NB4 (cell line): ENCODE measurements at regions not wholly inside any gene's neighbourhood (a gene's known extent, or its start where the extent isn't known, plus 50 kb on each side); places are given as distances from the start of the nearest gene placed in this dataset.
"Not testable (repeated sequence)": the region's sequence is repeated elsewhere in the genome, so short reads cannot be mapped to it uniquely, and the experiment has no call there.

Experiments
- DNase-seq: peaks from one replicate; pipeline ENCODE4 v3.0.0; 2010; ENCODE audit warnings: low read depth
- H3K4me3 ChIP-seq: one replicate; pipeline ENCODE4 v1.5.1; 2011; ENCODE audit warnings: mild to moderate bottlenecking, low read depth, low read length, moderate library complexity
- CTCF ChIP-seq: IDR thresholded peaks from one replicate; pipeline ENCODE4 v1.5.1; 2012; ENCODE audit warnings: low read depth, low read length
- MAX ChIP-seq: IDR thresholded peaks from 2 replicates; pipeline ENCODE4 v1.6.1; 2011; ENCODE audit warnings: low read depth, low read length
- MYC ChIP-seq: IDR thresholded peaks from 2 replicates; pipeline ENCODE4 v1.6.1; 2011; ENCODE audit warnings: low read depth, low read length
- POLR2A ChIP-seq: IDR thresholded peaks from 2 replicates; pipeline ENCODE4 v1.6.1; 2011; ENCODE audit warnings: mild to moderate bottlenecking; ENCODE audit not compliant: insufficient read length; ENCODE audit errors: extremely low read depth

GRCh38 chr9:7739595-7739994 lies 60.0 kb downstream of the DMAC1 start:
- H3K4me3 ChIP-seq = no peak overlapping the region
- TF ChIP-seq POLR2A = no peak
- TF ChIP-seq CTCF = no peak
- no peak for TF ChIP-seq MYC
- TF ChIP-seq MAX = no peak
- DNase-seq = no peak

DNA sequence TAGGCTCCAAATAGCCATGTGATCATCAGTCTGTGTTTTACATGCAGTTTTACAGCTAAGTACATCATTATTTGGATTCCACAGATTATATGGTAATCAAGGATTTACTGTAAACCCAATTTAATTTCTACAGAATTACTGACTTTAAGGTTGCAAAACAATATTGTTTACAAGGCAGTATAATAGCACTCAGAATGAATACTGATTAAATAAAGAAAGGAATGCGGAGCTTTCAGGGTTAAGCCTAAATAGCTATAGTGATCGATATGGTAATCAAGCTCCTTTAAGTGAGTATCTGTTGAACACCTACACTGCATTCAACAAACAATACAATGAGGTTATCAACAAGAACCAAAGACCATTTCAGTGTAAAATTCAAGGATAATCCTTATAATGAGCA lies 64.3 kb downstream of the DMAC1 start:
- TF ChIP-seq POLR2A (no peak), CTCF (no peak), MYC (no peak), MAX (no peak)
- no peak overlapping the region for H3K4me3 ChIP-seq
- no peak for DNase-seq

- no peak overlapping the region for H3K4me3 ChIP-seq
- no peak for DNase-seq
- TF ChIP-seq MYC = no peak
- no peak for TF ChIP-seq CTCF
- TF ChIP-seq MAX = no peak
- no peak for TF ChIP-seq POLR2A
Observed at GRCh38 chr9:7730164-7730445, 69.5 kb downstream of the DMAC1 start.

GRCh38 chr9:7729371-7730163 lies 70.0 kb downstream of the DMAC1 start:
- DNase-seq = no peak
- H3K4me3 ChIP-seq = no peak overlapping the region
- TF ChIP-seq CTCF = no peak
- no peak for TF ChIP-seq POLR2A
- no peak for TF ChIP-seq MAX
- TF ChIP-seq MYC = no peak

DNA sequence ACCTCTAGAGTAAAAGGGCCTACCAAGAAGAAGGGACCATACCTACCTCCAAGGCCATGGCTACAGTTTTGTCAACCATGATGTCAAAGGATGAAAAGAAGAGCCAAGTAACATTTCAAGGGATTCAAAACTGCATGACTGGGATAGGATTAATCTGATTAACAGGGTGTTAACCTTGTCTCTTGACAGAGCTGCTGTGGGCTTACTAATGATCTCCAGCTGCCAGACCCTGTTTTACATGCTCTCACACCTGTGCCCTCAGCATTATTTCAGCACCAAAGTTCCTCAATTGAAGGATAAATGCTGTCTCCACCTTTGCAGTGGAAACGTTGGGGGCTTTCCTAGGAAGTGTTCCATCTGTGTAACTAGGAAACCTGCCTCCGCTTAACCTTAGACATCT lies 78.3 kb downstream of the DMAC1 start:
- H3K4me3 ChIP-seq = no peak overlapping the region
- DNase-seq = no peak
- TF ChIP-seq MAX (no peak), CTCF (no peak), MYC (no peak), POLR2A (no peak)

DNA sequence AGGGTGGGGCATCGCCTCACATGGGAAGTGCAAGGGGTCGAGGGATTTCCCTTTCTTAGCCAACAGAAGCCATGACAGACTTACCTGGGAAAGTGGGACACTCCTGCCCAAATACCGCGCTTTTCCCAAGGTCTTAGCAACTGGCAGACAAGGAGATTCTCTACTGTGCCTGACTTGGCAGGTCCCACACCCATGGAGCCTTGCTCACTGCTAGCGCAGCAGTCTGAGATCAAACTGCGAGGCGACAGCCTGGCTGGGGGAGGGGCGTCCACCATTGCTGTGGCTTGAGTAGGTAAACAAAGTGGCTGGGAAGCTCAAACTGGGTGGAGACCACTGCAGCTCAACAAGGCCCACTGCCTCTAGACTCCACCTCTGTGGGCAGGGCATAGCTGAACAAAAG lies 86.5 kb downstream of the DMAC1 start:
- DNase-seq, H3K4me3 ChIP-seq: not testable (repeated sequence)
